HCT116 (cell line): ENCODE measurements at regions not wholly inside any gene's neighbourhood (a gene's known extent, or its start where the extent isn't known, plus 50 kb on each side); places are given as distances from the start of the nearest gene placed in this dataset.

Experiments
- ATAC-seq: fragments of 200-7000 bp; cut with Tn5 transposase; 2 replicates; pipeline ENCODE4 v1.9.1; 2020; ENCODE audit warnings: mild to moderate bottlenecking, moderate library complexity
- BruUV-seq: library from RNA; stranded (reverse); fragments of 400-500 nt; replicated peaks from 2 replicates; lab custom pipeline; 2021; lab: Mats Ljungman, UMichigan
- CTCF ChIA-PET: fragments of 300-600 bp; sonication (Branson Sonifier 250); formaldehyde crosslinking; loops from one replicate; lab custom pipeline; 2021; ENCODE audit warnings: antibody characterized with exemption; lab: Charles Lee
- POLR2A ChIA-PET: fragments of 300-600, 350-600 bp; sonication (Branson Sonifier 250); formaldehyde crosslinking; loops from one replicate; lab custom pipeline; 2021; ENCODE audit warnings: antibody characterized with exemption; lab: Charles Lee
- RAD21 ChIA-PET, 2 experiments: fragments of 300-600 bp; sonication (Branson Sonifier 250); formaldehyde crosslinking; loops; one replicate each; lab custom pipeline; 2023; ENCODE audit warnings: low total read pairs in 2 of 2; ENCODE audit not compliant: uncharacterized antibody in 2 of 2, unreplicated experiment in 2 of 2, low non-redundant PET in 1 of 2; lab: Charles Lee
- DNase-seq: peaks from one replicate; pipeline ENCODE4 v3.0.0-alpha.2; 2010; ENCODE audit warnings: low read depth, low spot score
- H2AFZ ChIP-seq: fragments of 200-600 bp; shearing (Covaris generic), sonication (generic); 2 replicates; pipeline ENCODE4 v1.6.1; 2017; ENCODE audit warnings: low read depth, mixed run types, mixed read lengths, antibody characterized with exemption, low read length; ENCODE audit not compliant: poor library complexity, severe bottlenecking
- H3K27ac ChIP-seq: 2 replicates; pipeline ENCODE4 v1.5.1; 2012; ENCODE audit warnings: low read depth, low read length
- H3K27me3 ChIP-seq: fragments of 200-600 bp; sonication (generic); 2 replicates; pipeline ENCODE4 v1.6.1; 2016; ENCODE audit warnings: mixed run types, low read length, mixed read lengths; ENCODE audit not compliant: insufficient read depth
- H3K36me3 ChIP-seq, 2 experiments: fragments of 200-500 bp in 1 of 2; fragments of 200-600 bp in 1 of 2; sonication (Bioruptor generic) in 1 of 2; sonication (generic) in 1 of 2; 2 replicates each; pipeline versions ENCODE4 v1.5.1 to v1.6.1; 2014 to 2016; ENCODE audit warnings: low read length in 2 of 2, inconsistent platforms in 1 of 2, mixed read lengths in 1 of 2, mixed run types in 1 of 2; ENCODE audit not compliant: insufficient read depth in 2 of 2, control insufficient read depth in 1 of 2
- H3K4me1 ChIP-seq, 2 experiments: fragments of 200-600 bp in 1 of 2; sonication (generic) in 1 of 2; 2 replicates each; pipeline versions ENCODE4 v1.5.1 to v1.6.1; 2012 to 2017; ENCODE audit warnings: low read length in 2 of 2, inconsistent platforms in 1 of 2, mild to moderate bottlenecking in 1 of 2, mixed read lengths in 1 of 2, mixed run types in 1 of 2, moderate library complexity in 1 of 2; ENCODE audit not compliant: insufficient read depth in 2 of 2, control insufficient read depth in 1 of 2
- H3K4me2 ChIP-seq: fragments of 200-600 bp; sonication (generic); 2 replicates; pipeline ENCODE4 v1.6.1; 2017; ENCODE audit warnings: mixed run types, low read length, mixed read lengths
- H3K4me3 ChIP-seq, 2 experiments: fragments of 200-600 bp in 1 of 2; sonication (generic) in 1 of 2; replicated peaks in 1 of 2; 2 replicates each; pipeline ENCODE4 v1.5.1; 2011 to 2016; ENCODE audit warnings: low read length in 2 of 2, control low read depth in 1 of 2, low read depth in 1 of 2, mild to moderate bottlenecking in 1 of 2, mixed read lengths in 1 of 2, mixed run types in 1 of 2
- H3K79me2 ChIP-seq: fragments of 200-600 bp; sonication (generic); 2 replicates; pipeline ENCODE4 v1.6.1; 2017; ENCODE audit warnings: mild to moderate bottlenecking, mixed run types, low read length, moderate library complexity, mixed read lengths; ENCODE audit not compliant: insufficient read depth
- H3K9ac ChIP-seq: fragments of 200-600 bp; sonication (generic); 2 replicates; pipeline ENCODE4 v1.6.1; 2016; ENCODE audit warnings: low read length, mixed read lengths
- H3K9me2 ChIP-seq: fragments of 200-600 bp; sonication (generic), shearing (Covaris generic); 2 replicates; pipeline ENCODE4 v1.6.1; 2017; ENCODE audit warnings: mixed run types, mild to moderate bottlenecking, moderate library complexity; ENCODE audit not compliant: insufficient read depth
- H3K9me3 ChIP-seq, 2 experiments: fragments of 200-500 bp in 1 of 2; fragments of 200-600 bp in 1 of 2; sonication (Bioruptor generic) in 1 of 2; sonication (generic) in 1 of 2; 2 replicates each; pipeline ENCODE4 v1.6.1; 2014 to 2017; ENCODE audit warnings: low read length in 2 of 2, mixed read lengths in 2 of 2, inconsistent platforms in 1 of 2, low read depth in 1 of 2, mild to moderate bottlenecking in 1 of 2, mixed run types in 1 of 2, moderate library complexity in 1 of 2; ENCODE audit not compliant: control insufficient read depth in 1 of 2, insufficient read depth in 1 of 2
- H4K20me1 ChIP-seq: fragments of 200-600 bp; sonication (generic), shearing (Covaris generic); 2 replicates; pipeline ENCODE4 v1.6.1; 2017; ENCODE audit warnings: mixed run types, mild to moderate bottlenecking, moderate library complexity; ENCODE audit not compliant: insufficient read depth
- ATF3 ChIP-seq: IDR thresholded peaks from 2 replicates; pipeline ENCODE4 v1.6.1; 2012
- CBX3 ChIP-seq: IDR thresholded peaks from 2 replicates; pipeline ENCODE4 v1.6.1; 2012; ENCODE audit warnings: low read depth
- CTCF ChIP-seq, 3 experiments: fragments of 200-600 bp in 1 of 3; sonication (generic) in 1 of 3; IDR thresholded peaks in 2 of 3; conservative IDR thresholded peaks in 1 of 3; 2 replicates each; pipeline ENCODE4 v1.5.1; 2012 to 2017; ENCODE audit warnings: low read depth in 2 of 3, low read length in 2 of 3, antibody characterized with exemption in 1 of 3, borderline replicate concordance in 1 of 3, control low read depth in 1 of 3, mild to moderate bottlenecking in 1 of 3, mixed read lengths in 1 of 3, mixed run types in 1 of 3, moderate library complexity in 1 of 3; ENCODE audit not compliant: insufficient read depth in 1 of 3
- EGR1 ChIP-seq: IDR thresholded peaks from 2 replicates; pipeline ENCODE4 v1.6.1; 2012; ENCODE audit warnings: low read depth
- ELF1 ChIP-seq: IDR thresholded peaks from 2 replicates; pipeline ENCODE4 v1.6.1; 2012; ENCODE audit warnings: low read depth, borderline replicate concordance
- EZH2 ChIP-seq: fragments of 200-600 bp; sonication (generic); IDR thresholded peaks from 2 replicates; pipeline ENCODE4 v1.6.1; 2017; ENCODE audit warnings: antibody characterized with exemption, mixed run types
- EZH2phosphoT487 ChIP-seq: fragments of 200-600 bp; IDR thresholded peaks from 2 replicates; pipeline ENCODE4 v1.6.1; 2018; ENCODE audit warnings: antibody characterized with exemption, borderline replicate concordance
- FOSL1 ChIP-seq: IDR thresholded peaks from 2 replicates; pipeline ENCODE4 v1.6.1; 2012; ENCODE audit warnings: low read depth
- JUND ChIP-seq: IDR thresholded peaks from 2 replicates; pipeline ENCODE4 v1.6.1; 2012
- RAD21 ChIP-seq: IDR thresholded peaks from 2 replicates; pipeline ENCODE4 v1.6.1; 2012; ENCODE audit warnings: low read depth, mild to moderate bottlenecking
- SIN3A ChIP-seq: IDR thresholded peaks from 2 replicates; pipeline ENCODE4 v1.6.1; 2012; ENCODE audit warnings: low read depth
- SP1 ChIP-seq: IDR thresholded peaks from 2 replicates; pipeline ENCODE4 v1.6.1; 2012; ENCODE audit warnings: low read depth
- YY1 ChIP-seq: IDR thresholded peaks from 2 replicates; pipeline ENCODE4 v1.6.1; 2011; ENCODE audit warnings: low read length, low read depth, moderate library complexity, mild to moderate bottlenecking; ENCODE audit not compliant: insufficient replicate concordance; ENCODE audit errors: extremely low read depth
- ZFX ChIP-seq: fragments of 450-650 bp; IDR thresholded peaks from 2 replicates; pipeline ENCODE4 v1.6.1; 2017
- ZNF274 ChIP-seq: fragments of 200-500 bp; sonication (Bioruptor generic); IDR thresholded peaks from 2 replicates; pipeline ENCODE4 v1.6.1; 2014; ENCODE audit warnings: mild to moderate bottlenecking, low read depth, low read length, inconsistent platforms
- intact Hi-C: fragments of 100-400 bp; cut with micrococcal nuclease; formaldehyde crosslinking; loops from 2 replicates; pipeline ENCODE4 v1.10.0; 2022

GRCh38 chr10:16280595-16280994 lies 156.2 kb upstream of the PTER start:
- POLR2A ChIA-PET: no interaction called here
- no peak for TF ChIP-seq SP1
- TF ChIP-seq RAD21: no peak
- no peak for TF ChIP-seq ELF1
- no peak for TF ChIP-seq ATF3
- no peak for TF ChIP-seq ZFX
- TF ChIP-seq EGR1: no peak
- TF ChIP-seq YY1: no peak
- TF ChIP-seq CBX3: no peak
- TF ChIP-seq EZH2: no peak
- no peak for TF ChIP-seq JUND
- TF ChIP-seq CTCF (IDR thresholded peaks at IDR 0.05 in 2 of 3, conservative IDR thresholded peaks at IDR 0.05 in 1 of 3; ENCODE audit: borderline replicate concordance in 1 of 3, insufficient read depth in 1 of 3, low read depth in 2 of 3, low read length in 2 of 3): no peak
- TF ChIP-seq ZNF274: no peak
- TF ChIP-seq EZH2phosphoT487: no peak
- TF ChIP-seq FOSL1: no peak
- TF ChIP-seq SIN3A: no peak
- TF ChIP-seq, all 23 proteins: peak for 0
- Histone ChIP-seq H3K36me3 (no peaks in the 10 kb centered on the region), H3K4me3 (no peak overlapping the region), H3K79me2 (no peaks in the 10 kb centered on the region), H3K9me3 (no peaks in the 10 kb centered on the region), H4K20me1 (no peaks in the 10 kb centered on the region), H3K27ac (no peak overlapping the region), H3K27me3 (peaks cover 16% of the 10 kb centered on the region; the same call in 1 of the 2 replicates), H3K4me2 (no peak overlapping the region), H3K4me1 (no peaks in the 10 kb centered on the region), H2AFZ (no peak overlapping the region), H3K9me2 (no peaks in the 10 kb centered on the region), H3K9ac (no peak overlapping the region)
- RAD21 ChIA-PET: no interaction called here
- CTCF ChIA-PET: no interaction called here
- ATAC-seq: no peak
- intact Hi-C loops: no loop called here
- DNase-seq: no peak
- BruUV-seq: no TSS peak
